ENCODE measurements at regions not wholly inside any gene's neighbourhood (a gene's known extent, or its start where the extent isn't known, plus 50 kb on each side); places are given as distances from the start of the nearest gene placed in this dataset.

GRCh38 chr11:134562196-134562595, 150.2 kb upstream of the B3GAT1 start:
- Histone ChIP-seq H3K36me3 (ENCODE audit: control insufficient read depth, insufficient read depth, low read length) (no peaks in the 10 kb centered on the region), H3K4me3 (ENCODE audit: low read depth, low read length) (no peak overlapping the region), H3K27me3 (ENCODE audit: control insufficient read depth, insufficient read depth, low read length) (no peaks in the 10 kb centered on the region)
- FAIRE-seq = no peak
- TF ChIP-seq, protein P1, sequence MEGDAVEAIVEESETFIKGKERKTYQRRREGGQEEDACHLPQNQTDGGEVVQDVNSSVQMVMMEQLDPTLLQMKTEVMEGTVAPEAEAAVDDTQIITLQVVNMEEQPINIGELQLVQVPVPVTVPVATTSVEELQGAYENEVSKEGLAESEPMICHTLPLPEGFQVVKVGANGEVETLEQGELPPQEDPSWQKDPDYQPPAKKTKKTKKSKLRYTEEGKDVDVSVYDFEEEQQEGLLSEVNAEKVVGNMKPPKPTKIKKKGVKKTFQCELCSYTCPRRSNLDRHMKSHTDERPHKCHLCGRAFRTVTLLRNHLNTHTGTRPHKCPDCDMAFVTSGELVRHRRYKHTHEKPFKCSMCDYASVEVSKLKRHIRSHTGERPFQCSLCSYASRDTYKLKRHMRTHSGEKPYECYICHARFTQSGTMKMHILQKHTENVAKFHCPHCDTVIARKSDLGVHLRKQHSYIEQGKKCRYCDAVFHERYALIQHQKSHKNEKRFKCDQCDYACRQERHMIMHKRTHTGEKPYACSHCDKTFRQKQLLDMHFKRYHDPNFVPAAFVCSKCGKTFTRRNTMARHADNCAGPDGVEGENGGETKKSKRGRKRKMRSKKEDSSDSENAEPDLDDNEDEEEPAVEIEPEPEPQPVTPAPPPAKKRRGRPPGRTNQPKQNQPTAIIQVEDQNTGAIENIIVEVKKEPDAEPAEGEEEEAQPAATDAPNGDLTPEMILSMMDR (IDR thresholded peaks at IDR 0.05; ENCODE audit: insufficient read depth, low read length, severe bottlenecking) = no peak
- no peak for DNase-seq (ENCODE audit: low read depth)

DNA sequence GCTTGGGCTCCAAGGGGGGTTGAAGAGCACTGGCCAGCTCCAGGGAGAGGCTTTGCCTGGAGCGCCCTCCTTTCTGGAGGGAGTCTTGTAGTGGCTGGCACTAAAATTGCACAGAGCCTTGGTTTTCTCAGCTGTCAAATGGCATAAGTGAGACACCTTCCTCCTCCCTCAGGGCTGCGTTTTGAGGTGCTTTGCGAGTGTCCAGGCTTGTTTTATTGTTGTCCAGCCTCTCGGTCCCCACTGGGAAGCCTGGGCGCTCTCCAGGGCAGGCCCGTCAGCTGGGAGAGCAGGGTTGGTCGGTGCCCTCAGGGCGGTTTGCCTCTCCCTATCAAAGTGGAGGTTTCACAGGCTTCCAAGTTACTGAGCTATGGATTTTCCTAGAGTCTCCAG, 149.3 kb upstream of the B3GAT1 start:
- H3K36me3 ChIP-seq (ENCODE audit: control insufficient read depth, insufficient read depth, low read length) = no peaks in the 10 kb centered on the region
- no peak overlapping the region for H3K4me3 ChIP-seq (ENCODE audit: low read depth, low read length)
- FAIRE-seq (no peak), DNase-seq (ENCODE audit: low read depth) (no peak)
- TF ChIP-seq, protein P1 (IDR thresholded peaks at IDR 0.05; ENCODE audit: insufficient read depth, low read length, severe bottlenecking) = no peak
- H3K27me3 ChIP-seq (ENCODE audit: control insufficient read depth, insufficient read depth, low read length) = no peaks in the 10 kb centered on the region

- Histone ChIP-seq H3K27me3 (ENCODE audit: control insufficient read depth, insufficient read depth, low read length) (no peaks in the 10 kb centered on the region), H3K36me3 (ENCODE audit: control insufficient read depth, insufficient read depth, low read length) (no peaks in the 10 kb centered on the region), H3K4me3 (ENCODE audit: low read depth, low read length) (no peak overlapping the region)
- DNase-seq (ENCODE audit: low read depth) (no peak), FAIRE-seq (no peak)
- TF ChIP-seq, protein P1 (IDR thresholded peaks at IDR 0.05; ENCODE audit: insufficient read depth, low read length, severe bottlenecking) = no peak
Observed at GRCh38 chr11:134560566-134561330, 148.7 kb upstream of the B3GAT1 start.

- DNase-seq (ENCODE audit: low read depth) = no peak
- FAIRE-seq = no peak
- Histone ChIP-seq H3K27me3 (ENCODE audit: control insufficient read depth, insufficient read depth, low read length) (no peaks in the 10 kb centered on the region), H3K36me3 (ENCODE audit: control insufficient read depth, insufficient read depth, low read length) (no peaks in the 10 kb centered on the region), H3K4me3 (ENCODE audit: low read depth, low read length) (no peak overlapping the region)
- TF ChIP-seq, protein P1 (IDR thresholded peaks at IDR 0.05; ENCODE audit: insufficient read depth, low read length, severe bottlenecking) = no peak
Observed at GRCh38 chr11:134560066-134560465, 148.0 kb upstream of the B3GAT1 start.

DNA sequence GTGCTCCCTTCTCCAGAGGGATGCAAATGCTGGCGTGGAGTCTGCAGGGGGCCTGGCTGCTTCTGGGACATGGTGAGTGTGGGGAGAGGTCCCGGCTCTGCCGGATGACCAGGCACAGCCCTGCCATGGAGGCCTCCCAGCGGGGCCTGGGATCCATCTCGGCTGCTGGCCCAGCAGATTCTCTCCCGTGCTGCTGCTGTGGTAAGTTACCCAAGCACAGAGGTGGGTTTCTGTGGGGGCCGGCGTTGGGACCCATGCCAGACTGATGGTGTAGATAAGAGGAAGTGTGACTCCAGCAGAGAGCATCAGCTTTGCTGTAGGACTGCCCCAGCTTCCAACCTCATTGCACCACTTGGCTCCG, 147.5 kb upstream of the B3GAT1 start:
- Histone ChIP-seq H3K4me3 (ENCODE audit: low read depth, low read length) (no peak overlapping the region), H3K36me3 (ENCODE audit: control insufficient read depth, insufficient read depth, low read length) (no peaks in the 10 kb centered on the region), H3K27me3 (ENCODE audit: control insufficient read depth, insufficient read depth, low read length) (no peaks in the 10 kb centered on the region)
- TF ChIP-seq, protein P1 (IDR thresholded peaks at IDR 0.05; ENCODE audit: insufficient read depth, low read length, severe bottlenecking) = no peak
- FAIRE-seq (no peak), DNase-seq (ENCODE audit: low read depth) (no peak)

All from bronchial epithelial cell (primary cell).